HCT116 (cell line): ENCODE measurements at regions not wholly inside any gene's neighbourhood (a gene's known extent, or its start where the extent isn't known, plus 50 kb on each side); places are given as distances from the start of the nearest gene placed in this dataset.

Experiments
- CTCF ChIP-seq, 3 experiments: fragments of 200-600 bp in 1 of 3; sonication (generic) in 1 of 3; IDR thresholded peaks in 2 of 3; conservative IDR thresholded peaks in 1 of 3; 2 replicates each; pipeline ENCODE4 v1.5.1; 2012 to 2017; ENCODE audit warnings: low read depth in 2 of 3, low read length in 2 of 3, antibody characterized with exemption in 1 of 3, borderline replicate concordance in 1 of 3, control low read depth in 1 of 3, mild to moderate bottlenecking in 1 of 3, mixed read lengths in 1 of 3, mixed run types in 1 of 3, moderate library complexity in 1 of 3; ENCODE audit not compliant: insufficient read depth in 1 of 3
- ELF1 ChIP-seq: IDR thresholded peaks from 2 replicates; pipeline ENCODE4 v1.6.1; 2012; ENCODE audit warnings: low read depth, borderline replicate concordance
- POLR2AphosphoS5 ChIP-seq: IDR thresholded peaks from 2 replicates; pipeline ENCODE4 v1.6.1; 2011; ENCODE audit warnings: mild to moderate bottlenecking, low read depth, low read length, moderate library complexity
- ZFX ChIP-seq: fragments of 450-650 bp; IDR thresholded peaks from 2 replicates; pipeline ENCODE4 v1.6.1; 2017

DNA sequence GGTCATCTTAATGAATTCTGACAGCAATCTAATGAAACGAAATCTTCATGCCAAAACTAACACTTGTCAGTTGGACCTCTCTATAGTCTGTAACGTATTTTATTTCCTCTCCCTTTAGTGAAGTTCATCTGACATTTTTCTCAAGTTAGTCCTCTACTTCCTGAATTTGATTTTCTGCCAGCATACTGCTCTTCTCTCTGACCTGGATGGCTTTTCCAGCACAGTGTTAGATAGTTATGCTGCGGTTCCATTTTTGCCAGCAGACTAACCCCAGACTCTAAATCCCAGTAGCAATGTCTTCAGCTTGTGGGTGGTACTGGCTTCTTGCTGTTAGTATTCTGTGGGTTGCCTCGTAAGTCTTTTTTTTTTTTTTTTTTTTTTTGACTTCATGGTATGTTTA is 146.7 kb upstream of the VEGFC start:
- TF ChIP-seq CTCF (IDR thresholded peaks at IDR 0.05 in 2 of 3, conservative IDR thresholded peaks at IDR 0.05 in 1 of 3; ENCODE audit: borderline replicate concordance in 1 of 3, insufficient read depth in 1 of 3, low read depth in 2 of 3, low read length in 2 of 3) (no peak), ZFX (no peak), ELF1 (no peak), POLR2AphosphoS5 (no peak)
